ENCODE measurements at regions not wholly inside any gene's neighbourhood (a gene's known extent, or its start where the extent isn't known, plus 50 kb on each side); places are given as distances from the start of the nearest gene placed in this dataset.
A peak's percentile ranks its signal among the peaks of the same experiment; 100 is the strongest.

DNA sequence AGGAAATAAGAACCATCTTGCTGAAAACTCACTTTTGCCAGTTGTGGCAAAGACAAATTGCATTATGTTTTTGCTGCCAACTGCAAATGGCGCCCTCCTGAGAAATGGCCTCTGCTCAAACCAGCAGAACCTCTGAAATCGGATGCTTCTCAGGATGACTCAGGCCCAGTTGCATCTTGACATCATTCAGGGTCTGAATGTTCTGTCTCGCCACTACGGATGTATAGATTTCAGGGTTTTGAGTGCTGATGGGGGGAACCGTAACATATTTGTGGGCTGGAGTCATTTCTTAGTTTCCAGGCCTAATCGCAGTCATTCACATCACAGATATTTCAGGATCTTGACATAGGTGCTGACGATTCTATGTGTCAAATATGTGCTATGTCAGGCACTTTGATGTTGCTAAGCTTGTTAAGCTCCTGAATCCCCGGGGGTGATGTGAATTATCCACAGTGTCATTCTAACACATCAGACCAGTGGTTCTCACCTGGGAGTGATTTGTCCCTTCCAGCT lies 207.1 kb downstream of the NFATC2 start:
- DNase-seq = peak; percentile 61

DNA sequence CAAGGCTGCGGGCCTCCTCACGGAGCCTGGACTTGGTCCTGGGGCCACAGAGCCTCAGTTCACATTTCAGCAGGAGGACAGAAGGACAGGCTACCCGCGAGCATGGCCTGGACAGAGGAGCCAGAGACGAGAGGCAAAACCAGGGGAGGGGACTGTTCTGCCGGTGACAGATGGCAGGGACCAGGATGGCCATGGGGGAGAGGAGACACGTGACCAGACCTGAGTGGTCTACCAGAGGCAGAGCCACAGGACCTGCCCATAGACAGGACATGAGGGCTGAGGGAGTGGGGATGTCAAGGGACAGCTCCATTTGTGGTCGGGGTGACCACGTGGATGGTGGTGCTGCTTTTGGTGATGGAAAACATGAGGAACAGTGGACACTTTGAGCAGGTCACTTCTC lies 207.9 kb downstream of the NFATC2 start:
- no peak for DNase-seq

DNA sequence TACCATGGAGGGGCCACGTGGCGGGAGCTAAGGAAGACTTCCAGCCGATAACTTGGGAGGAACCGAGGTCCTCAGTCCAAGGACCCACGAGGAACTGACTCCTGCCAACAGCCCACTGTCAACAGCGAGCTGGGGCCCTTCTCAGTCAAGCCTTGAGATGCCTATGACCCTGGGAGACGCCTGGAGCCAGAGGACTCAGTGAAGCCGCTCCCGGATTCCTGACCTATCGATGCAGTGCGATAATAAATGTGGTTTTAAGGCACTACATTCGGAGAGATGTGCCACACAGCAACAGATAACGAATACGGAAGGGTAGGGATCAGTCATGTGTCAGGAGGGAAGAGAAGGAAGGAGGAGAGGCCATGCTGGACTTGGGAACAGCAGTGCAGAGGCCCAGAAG lies 208.5 kb downstream of the NFATC2 start:
- no peak for DNase-seq

DNA sequence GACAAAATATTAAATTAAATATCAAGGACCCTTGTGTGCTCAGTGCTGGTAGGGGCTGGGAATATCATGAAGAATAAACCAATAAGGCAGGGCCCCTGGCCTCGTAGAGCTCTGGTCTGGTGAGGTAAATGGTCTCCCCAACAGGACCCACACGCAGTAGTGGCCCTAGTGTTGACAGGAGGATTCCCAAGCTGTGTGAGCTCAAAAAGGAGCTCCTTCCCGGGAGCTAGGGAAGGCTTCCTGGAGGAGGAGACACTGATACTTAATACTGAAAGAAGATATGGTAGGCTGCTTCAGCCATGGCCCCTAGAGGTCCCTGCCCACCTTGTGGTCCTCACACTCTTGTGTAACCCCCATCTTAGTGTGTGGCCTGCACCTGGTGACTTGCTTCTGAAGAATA lies 209.1 kb downstream of the NFATC2 start:
- DNase-seq = no peak

DNA sequence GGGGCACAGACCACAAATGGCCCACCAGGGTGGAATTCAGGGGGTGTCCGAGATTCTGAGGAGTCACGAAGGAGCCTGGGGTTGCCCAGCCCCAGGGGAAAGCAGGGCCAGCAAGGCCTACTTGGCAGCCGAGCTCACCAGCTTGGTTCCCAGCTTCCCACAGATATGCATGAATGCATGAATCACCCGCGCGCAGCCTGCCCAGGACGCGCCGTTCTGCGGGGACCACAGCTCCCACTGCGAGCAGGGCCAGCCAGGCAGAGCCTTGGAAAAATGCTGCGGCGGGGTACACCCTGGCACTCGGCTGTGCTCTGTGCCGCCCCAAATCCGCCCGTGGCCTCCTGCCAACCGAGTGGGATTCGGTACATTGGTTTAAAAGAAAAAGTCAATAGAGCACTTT lies 211.0 kb downstream of the NFATC2 start:
- no peak for DNase-seq

DNA sequence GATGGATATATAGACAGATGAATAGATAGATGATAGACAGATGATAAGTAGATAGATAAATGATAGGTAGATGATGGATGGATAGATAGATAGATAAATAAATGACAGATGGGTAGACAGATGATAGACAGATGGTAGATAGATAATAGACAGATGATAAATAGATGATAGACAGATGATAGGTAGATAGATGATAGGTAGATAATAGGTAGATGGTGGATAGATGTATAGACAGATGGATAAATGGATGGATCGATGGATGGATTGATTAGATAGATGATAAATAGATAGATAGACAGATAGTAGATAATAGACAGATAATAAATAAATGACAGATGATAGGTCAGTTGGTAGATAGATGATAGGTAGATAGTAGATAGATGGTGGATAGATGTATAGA lies 212.7 kb downstream of the NFATC2 start:
- DNase-seq = no peak

DNA sequence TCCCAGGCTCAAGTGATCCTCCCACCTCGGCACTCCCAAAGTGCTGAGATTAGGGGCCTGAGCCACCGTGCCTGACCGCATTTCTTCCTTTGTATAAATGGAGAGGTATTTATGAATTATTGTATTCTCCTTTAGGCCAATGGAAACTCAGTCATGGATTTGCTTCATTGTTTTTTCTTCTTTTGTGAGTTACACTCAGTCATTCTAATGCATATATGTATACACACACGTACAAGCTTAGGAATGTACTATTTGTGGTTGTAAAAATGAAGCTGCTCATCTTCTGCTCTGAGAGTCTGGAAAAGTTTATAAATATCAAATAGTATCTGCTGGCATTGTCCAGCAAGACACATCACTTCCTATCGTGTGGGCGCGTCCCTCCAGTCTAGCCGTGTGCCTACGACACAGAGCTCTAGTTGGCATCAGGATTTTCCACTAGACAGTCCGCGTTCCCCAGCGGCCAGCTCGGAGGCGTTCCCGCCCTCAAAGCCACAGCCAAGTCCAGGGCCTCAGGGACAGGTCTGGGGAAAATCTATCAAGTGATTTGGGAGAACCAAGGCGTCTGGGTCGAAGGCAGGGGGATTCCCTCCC lies 215.2 kb downstream of the NFATC2 start:
- DNase-seq = no peak

DNA sequence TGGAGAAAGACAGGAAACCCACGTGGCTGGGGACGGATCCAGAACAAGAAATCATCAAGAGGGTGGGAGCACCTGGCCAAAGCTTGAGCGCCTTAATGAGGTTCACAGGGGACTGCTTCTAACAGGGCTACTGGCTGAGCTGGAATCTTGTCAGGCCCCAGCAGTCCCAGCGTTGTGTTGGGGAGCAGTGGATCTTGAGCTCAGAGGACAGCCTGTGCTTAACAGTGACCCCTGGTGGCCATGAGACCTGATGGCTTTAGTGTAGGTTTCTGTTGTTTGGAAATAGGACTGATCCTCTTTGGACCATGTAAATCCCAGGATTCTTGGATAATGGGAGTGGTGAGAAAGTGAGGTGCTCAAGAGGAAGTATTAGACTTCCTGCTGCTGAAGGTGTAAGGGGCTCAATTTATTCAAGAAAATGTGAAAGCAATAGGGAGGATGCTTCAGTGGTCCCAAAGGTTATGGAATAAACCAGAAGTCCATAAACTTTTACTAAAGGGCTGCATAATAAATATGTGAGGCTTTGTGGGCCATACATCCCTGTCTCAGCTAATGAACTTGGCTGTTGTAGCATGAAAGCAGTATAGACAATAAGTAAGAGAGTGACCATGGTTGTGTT lies 216.2 kb downstream of the NFATC2 start:
- DNase-seq = peak; percentile 66

DNA sequence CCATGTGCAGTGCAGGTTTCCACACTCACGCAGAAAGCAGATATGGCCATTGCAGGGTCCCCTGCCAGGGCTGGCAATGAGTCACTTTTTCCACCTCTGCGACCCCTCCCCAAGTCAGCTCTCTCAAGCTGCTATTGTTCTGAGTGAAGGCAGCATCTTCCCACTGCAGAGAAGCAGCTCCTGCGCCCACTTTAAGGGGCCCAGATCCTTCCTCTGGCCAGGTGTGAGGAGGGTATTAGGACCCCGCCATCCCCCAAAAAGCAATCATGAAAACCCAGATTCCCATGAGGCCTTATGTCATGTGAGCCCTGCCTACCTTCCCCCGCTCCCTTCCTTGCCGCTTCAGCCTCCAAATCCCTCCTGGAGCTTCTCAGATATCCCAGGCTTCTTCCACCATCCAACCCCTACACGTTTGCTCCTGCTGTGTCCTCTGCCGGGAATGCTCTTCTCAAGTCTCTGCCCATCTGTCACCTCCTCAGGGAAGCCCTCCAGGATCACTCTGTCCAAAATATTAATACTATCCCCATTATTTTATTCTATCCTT lies 220.3 kb downstream of the NFATC2 start:
- DNase-seq = no peak

DNA sequence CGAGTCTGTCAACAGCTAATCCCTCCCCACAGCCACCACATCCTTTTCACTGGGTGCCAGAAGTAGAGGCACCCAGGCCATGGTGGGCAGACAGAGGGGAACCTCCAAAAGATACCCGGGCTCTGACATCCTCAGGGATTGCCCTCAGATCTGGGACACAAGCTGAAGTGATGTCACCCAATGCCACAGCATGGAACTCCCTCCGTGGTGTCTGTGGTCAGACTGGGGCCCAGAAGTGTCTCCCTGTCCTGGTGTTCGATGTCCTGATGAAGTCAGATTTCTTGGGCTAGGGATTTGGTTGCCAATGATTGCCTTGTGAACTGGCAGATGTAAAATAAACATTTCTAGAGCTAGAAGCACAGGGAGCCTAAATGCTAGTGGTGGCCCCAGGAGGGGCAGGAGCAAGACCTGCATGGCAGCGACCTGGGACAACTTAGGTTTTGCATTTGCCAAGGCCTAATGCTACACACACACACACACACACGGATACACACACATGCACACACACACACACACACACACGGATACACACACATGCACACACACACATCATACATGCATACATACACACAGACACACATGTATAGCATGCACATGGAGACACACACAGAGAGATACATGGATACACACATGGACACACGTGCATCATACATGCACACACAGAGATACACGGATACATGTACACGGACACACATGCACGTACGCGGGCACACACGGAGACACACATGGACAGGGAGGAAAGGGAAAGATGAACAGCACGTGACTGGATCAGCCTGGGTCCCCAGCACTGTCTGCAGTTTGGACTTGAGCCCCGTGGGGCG lies 221.0 kb downstream of the NFATC2 start:
- no peak for DNase-seq

DNA sequence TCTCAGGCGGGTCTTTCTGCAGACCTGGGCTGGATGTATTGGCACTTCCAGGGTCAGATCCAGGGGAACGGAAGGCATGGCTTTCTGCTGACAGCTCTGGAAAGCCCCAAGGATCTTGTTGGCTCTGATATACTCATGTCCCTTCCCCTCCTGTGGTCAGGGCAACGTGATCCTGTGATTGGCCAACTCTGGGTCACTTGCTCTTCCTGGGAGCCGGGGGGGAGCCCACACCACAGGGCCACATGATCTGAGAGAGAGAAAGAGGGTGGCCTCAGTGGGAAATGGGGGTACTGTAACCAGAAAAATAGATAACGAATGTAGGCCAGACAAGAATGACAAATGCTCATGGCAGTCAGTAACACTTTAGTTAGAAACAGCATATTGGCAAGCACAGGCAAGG lies 223.0 kb downstream of the NFATC2 start:
- no peak for DNase-seq

DNA sequence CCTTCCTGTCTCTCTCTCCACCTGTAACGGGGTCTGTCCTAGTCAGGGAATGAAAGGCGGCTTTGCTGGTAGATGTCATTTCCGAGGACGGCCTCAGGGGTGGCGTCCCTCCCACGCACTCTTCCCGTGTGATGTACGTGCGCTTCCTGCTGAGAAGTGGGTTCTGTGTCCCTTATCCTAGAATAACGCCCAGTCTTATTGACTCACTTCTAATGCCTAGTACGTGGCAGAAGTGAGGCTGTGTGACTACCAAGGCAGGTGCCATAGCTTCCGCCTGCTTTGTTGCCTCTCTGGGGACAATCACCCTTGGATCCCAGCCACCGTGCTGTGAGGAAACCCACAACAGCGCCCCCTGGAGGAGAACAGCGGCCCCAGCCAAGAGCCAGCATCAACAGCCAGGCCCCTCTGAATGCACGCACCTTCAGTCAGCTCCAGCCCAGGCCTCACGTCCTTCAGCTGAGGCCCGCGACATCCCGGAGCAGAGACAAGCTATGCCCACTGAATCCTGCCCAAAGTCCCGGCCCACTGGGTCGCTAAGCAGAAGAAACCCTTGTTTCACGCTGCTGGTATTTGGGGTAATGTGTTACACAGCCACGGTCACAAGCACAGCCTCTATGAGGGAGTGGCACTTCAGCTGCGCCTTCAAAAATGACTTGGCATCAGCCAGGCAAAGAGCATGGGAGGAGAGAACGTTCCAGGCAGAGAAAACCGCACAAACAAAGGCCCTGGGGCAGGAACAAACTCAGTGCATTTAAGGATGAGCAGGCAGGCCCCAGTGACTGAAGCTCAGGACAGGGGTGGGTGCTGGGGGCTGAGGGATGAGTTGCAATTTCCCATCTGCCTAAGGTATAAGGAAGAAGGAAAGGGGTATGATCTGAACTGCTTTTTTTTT lies 224.2 kb downstream of the NFATC2 start:
- DNase-seq = peak; percentile 86

DNA sequence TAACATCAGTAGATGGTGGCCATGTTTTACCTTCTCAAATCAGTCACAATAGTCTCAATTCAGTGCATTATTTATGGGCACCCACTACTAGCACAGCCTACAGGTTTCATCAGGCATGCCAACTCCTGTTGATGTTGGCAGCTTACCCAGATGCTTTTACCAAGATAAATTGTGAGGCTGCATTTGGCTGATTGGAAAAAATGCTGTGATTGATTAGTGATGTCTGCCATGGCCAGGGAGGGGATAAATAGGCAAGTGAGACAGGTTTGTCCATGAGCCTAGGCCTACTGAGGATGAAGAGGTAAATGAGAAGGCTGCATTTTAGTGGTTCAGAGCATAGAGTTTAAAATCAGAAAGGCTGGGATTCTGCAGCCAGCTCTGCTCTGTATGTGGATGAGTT lies 227.1 kb downstream of the NFATC2 start:
- DNase-seq = no peak

DNA sequence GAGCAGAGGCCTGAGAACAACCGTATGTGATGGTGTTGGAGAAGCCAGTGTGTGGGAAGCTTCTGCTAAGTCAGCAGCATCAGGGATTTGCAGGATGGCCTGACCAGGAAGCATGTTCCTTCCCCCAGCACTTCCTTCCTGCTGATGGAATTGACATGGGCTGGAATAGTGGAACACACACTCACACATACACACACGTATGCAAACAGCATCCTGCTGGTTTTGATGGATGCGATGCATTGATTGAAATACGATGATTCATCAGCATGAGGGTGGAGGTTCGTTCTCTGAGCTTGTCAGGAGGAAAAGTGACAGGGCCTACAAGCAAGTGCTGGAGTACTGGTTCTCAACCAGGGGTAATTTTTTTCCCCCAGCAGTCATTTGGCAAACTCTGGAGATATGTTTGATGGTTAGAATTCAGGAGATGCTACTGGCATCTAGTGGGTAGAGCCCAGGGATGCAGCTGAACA lies 229.1 kb downstream of the NFATC2 start:
- DNase-seq = no peak

DNA sequence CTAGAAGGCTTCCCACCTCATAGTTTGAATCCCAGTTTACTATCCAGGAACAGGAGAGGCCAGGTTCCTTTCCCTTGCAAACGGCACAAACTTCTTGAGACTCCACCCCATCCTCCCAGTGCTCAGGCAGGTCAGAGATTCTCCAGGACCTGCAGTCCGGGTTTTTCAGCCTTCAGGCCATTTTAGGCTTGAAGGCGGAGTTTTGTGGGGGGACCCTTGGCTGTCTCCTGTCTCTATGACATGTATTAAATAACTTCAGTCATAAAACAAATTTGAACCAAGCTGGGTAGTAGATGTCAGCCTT lies 230.1 kb downstream of the NFATC2 start:
- no peak for DNase-seq

DNA sequence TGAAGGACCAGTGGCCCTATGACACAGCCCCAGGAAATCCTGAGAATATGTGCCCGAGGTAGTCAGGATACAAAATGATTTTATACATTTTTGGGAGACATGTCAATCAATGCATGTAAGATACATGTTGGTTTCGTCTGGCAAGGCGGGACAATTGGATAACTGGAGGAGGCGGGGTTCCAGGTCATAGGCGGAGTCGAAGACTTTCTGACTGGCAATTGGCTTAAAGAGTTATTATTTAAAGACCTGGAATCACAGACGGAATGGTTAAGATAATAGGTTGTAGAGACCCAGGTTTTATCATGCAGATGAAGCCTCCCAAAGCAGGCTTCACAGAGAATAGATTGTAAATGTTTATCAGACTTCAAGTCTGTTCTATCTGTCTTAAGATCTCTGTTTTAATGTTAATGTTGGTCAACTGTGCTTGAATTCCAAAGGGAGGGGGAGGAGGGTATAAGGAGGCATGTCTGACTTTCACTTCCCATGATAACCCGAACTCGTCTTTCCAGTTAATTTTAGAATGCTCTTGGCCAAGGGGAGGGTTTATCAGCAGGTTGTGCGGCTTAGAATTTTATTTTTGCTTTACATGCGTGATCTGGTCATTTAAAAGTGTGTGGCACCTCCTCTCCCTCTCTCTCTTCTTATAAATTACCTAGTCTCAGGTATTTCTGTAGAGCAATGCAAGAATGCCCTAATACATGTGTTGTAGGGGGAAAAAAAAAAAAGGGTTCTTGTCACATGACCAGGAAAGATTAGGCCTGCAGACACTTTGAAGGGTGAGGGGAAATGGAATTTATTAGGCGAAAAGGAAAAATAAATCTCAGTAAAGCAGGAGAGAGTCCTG lies 230.7 kb downstream of the NFATC2 start:
- DNase-seq = no peak

DNA sequence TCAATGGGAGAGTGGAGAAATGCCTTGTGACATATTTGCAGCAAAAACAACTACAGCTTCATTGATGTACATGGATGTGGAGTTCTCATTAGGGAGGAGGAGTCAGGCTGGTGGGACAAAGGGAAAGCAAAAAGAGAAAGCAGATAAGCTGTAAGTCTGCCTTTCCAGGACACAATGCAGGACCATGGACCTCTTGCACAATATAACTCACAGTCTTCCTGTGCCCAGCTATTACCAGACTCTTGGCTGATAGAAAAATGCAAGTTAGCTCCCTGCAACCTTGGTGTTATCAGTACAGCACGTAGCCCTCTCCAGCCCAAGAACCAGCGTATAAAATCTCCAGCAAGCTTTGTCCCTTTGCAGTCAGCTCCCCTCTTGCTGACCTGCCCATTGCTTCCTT lies 232.3 kb downstream of the NFATC2 start:
- no peak for DNase-seq

DNA sequence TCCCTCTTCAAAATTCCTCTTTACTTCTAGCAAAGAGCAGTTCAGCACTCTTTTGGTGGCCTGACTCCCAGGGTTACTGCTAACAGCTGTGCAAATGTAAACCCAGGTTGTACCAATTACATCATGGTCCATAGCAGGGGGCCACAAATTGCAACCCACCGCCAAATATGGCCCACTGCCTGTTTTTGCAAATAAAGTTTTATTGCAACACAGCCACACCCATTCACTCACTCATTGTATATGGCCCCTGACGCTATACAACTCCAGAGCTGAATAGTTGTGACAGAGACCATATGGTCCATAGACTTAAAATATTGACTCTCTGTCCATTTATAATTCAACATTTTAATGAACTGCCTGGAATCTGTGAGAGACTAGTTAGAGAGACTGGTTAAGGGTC lies 233.4 kb downstream of the NFATC2 start:
- DNase-seq = no peak

DNA sequence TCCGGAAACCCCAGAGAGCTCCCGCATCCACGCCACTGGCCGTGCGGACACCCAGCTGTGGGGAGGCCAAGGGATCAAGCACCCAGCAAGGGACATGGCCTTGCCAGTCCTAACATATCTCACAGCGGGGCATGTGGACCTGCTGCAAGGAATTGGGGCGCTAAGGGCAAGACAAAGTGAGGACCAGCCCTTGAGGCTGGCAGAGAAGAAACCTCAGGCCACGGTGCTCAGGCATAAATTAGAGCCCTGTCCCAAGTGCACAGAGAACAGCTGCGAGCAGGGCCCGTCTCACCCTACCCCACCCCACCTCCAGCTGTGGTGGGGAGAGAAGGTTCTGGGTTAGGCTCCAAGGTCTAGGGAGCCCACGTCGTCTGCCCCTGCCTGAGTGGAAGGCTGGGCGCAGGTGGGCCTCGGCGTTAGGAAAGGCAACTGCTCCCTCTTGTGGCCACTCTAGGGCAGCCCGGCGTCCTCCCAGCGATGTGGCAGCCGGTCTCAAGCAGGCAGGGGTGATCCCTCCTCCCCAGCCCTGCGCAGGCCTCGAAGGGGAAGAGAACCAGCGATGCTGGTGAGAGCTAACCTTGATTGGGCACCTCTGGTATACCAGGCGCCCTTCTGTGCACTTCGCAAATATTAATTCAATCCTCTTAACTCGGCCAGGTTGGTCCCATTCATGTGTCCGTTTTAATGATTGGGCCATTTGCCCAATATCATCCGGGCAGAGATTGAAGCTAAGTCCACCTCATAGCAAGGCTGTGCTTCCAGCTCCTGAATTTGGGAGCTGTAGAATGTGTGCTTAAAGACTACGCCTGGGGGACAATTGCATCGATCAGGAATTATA lies 235.8 kb downstream of the NFATC2 start:
- DNase-seq = peak; percentile 87

DNA sequence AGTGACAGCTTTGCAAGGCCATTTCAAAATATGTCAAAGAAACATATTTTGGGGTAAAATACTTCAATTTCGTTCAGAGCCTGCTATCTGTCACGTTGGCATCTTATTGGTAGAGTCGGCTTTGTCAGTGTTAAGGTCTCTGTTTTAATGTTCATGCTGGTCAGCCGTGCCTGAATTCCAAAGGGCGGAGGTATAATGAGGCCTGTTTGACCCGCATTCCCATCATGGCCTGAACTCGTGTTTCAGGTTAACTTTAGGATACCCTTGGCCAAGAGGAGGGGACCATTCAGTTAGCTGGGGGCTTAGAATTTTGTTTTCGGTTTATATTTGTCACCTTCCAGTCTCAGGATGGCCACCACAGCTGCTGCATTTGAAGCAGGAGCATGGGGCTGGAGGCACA lies 236.4 kb downstream of the NFATC2 start:
- DNase-seq = no peak

Measured in stimulated activated CD8-positive, alpha-beta memory T cell treated with anti-CD3 and anti-CD28 coated beads, Interleukin-4, amount 100 ng/mL, for 48 hours (primary cell).